MM.1S (cell line): ENCODE measurements at regions not wholly inside any gene's neighbourhood (a gene's known extent, or its start where the extent isn't known, plus 50 kb on each side); places are given as distances from the start of the nearest gene placed in this dataset.

ENCODE experiments used
- DNase-seq: peaks from one replicate; pipeline ENCODE4 v3.0.0-alpha.2; 2015
- H2AFZ ChIP-seq: fragments of 300-600 bp; sonication (generic); 2 replicates; pipeline ENCODE4 v1.6.0; 2016; ENCODE audit warnings: antibody characterized with exemption, low read length
- H3F3A ChIP-seq: fragments of 300-600 bp; sonication (generic); 2 replicates; pipeline ENCODE4 v1.6.1; 2016; ENCODE audit warnings: mild to moderate bottlenecking, antibody characterized with exemption, low read length, moderate library complexity, mixed read lengths; ENCODE audit not compliant: insufficient read depth
- H3K27ac ChIP-seq: fragments of 300-600 bp; sonication (generic); 2 replicates; pipeline ENCODE4 v1.5.1; 2016; ENCODE audit warnings: mild to moderate bottlenecking, low read length
- H3K27me3 ChIP-seq: fragments of 300-600 bp; sonication (generic); replicated peaks from 2 replicates; pipeline ENCODE4 v1.6.0; 2016; ENCODE audit warnings: low read length; ENCODE audit not compliant: insufficient read depth
- H3K36me3 ChIP-seq: fragments of 300-600 bp; sonication (generic); replicated peaks from 2 replicates; pipeline ENCODE4 v1.6.1; 2016; ENCODE audit warnings: mild to moderate bottlenecking, low read length, mixed read lengths; ENCODE audit not compliant: insufficient read depth
- H3K4me1 ChIP-seq: fragments of 300-600 bp; sonication (generic); 2 replicates; pipeline ENCODE4 v1.6.1; 2016; ENCODE audit warnings: low read length, mixed read lengths
- H3K4me2 ChIP-seq: fragments of 300-600 bp; sonication (generic); 2 replicates; pipeline ENCODE4 v1.6.0; 2016; ENCODE audit warnings: low read depth, low read length
- H3K4me3 ChIP-seq: fragments of 300-600 bp; sonication (generic); 2 replicates; pipeline ENCODE4 v1.5.1; 2016; ENCODE audit warnings: low read length, mixed read lengths
- H3K79me2 ChIP-seq: fragments of 300-600 bp; sonication (generic); 2 replicates; pipeline ENCODE4 v1.6.1; 2016; ENCODE audit warnings: mixed run types, low read length, mixed read lengths
- H3K9ac ChIP-seq: fragments of 300-600 bp; sonication (generic); 2 replicates; pipeline ENCODE4 v1.6.1; 2016; ENCODE audit warnings: low read length, mixed read lengths
- H3K9me2 ChIP-seq: fragments of 300-600 bp; sonication (generic); replicated peaks from 2 replicates; pipeline ENCODE4 v1.6.1; 2016; ENCODE audit warnings: mild to moderate bottlenecking, low read length, mixed read lengths; ENCODE audit not compliant: insufficient read depth
- H3K9me3 ChIP-seq: fragments of 300-600 bp; sonication (generic); replicated peaks from 2 replicates; pipeline ENCODE4 v1.6.1; 2016; ENCODE audit warnings: mild to moderate bottlenecking, low read length, mixed read lengths; ENCODE audit not compliant: insufficient read depth
- H4K20me1 ChIP-seq: fragments of 300-600 bp; sonication (generic); 2 replicates; pipeline ENCODE4 v1.6.1; 2016; ENCODE audit warnings: mild to moderate bottlenecking, low read length, moderate library complexity, mixed read lengths; ENCODE audit not compliant: insufficient read depth
- EZH2 ChIP-seq: fragments of 300-600 bp; sonication (generic); optimal IDR thresholded peaks from 2 replicates; pipeline ENCODE3; 2017; ENCODE audit warnings: low read depth, mild to moderate bottlenecking, antibody characterized with exemption, low read length, mixed read lengths
- EZH2phosphoT487 ChIP-seq: fragments of 300-600 bp; sonication (generic); IDR thresholded peaks from 2 replicates; pipeline ENCODE4 v1.6.1; 2018; ENCODE audit warnings: antibody characterized with exemption, low read length
- TF ChIP-seq, protein P1 (sequence below): fragments of 300-600 bp; sonication (generic); IDR thresholded peaks from 2 replicates; pipeline ENCODE4 v1.5.1; 2016; ENCODE audit warnings: antibody characterized with exemption, low read length, mixed read lengths

DNA sequence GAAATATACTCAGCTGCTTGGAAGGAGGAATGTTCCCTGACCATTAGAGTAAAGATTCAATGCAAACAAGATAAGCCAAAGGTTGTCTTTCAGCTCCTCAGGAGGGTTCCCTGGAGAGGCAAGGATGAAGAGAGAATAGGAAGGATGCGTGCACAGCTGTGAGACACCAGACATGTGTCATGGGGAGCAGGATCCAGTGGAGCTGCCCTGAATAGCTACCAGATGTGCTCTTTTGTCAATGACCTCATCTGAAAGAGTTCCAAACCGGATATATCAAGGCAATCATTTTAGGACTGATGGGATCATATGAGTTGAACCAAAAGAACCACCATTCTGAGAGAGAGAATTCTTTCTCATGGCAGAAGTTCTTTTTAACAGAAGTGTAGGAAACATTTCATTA is 490.6 kb downstream of the IRS1 start:
- H3K4me2 ChIP-seq, result no peak overlapping the region
- H3K36me3 ChIP-seq, result no peaks in the 10 kb centered on the region
- H4K20me1 ChIP-seq, result no peaks in the 10 kb centered on the region
- no peak for DNase-seq
- H3F3A ChIP-seq, result no peaks in the 10 kb centered on the region
- no peak overlapping the region for H3K9ac ChIP-seq
- no peaks in the 10 kb centered on the region for H3K9me2 ChIP-seq
- no peaks in the 10 kb centered on the region for H3K9me3 ChIP-seq
- H3K27ac ChIP-seq, result no peak overlapping the region
- no peaks in the 10 kb centered on the region for H3K27me3 ChIP-seq
- no peak overlapping the region for H3K4me3 ChIP-seq
- no peaks in the 10 kb centered on the region for H3K79me2 ChIP-seq
- no peaks in the 10 kb centered on the region for H3K4me1 ChIP-seq
- H2AFZ ChIP-seq, result no peak overlapping the region
- TF ChIP-seq, protein P1, sequence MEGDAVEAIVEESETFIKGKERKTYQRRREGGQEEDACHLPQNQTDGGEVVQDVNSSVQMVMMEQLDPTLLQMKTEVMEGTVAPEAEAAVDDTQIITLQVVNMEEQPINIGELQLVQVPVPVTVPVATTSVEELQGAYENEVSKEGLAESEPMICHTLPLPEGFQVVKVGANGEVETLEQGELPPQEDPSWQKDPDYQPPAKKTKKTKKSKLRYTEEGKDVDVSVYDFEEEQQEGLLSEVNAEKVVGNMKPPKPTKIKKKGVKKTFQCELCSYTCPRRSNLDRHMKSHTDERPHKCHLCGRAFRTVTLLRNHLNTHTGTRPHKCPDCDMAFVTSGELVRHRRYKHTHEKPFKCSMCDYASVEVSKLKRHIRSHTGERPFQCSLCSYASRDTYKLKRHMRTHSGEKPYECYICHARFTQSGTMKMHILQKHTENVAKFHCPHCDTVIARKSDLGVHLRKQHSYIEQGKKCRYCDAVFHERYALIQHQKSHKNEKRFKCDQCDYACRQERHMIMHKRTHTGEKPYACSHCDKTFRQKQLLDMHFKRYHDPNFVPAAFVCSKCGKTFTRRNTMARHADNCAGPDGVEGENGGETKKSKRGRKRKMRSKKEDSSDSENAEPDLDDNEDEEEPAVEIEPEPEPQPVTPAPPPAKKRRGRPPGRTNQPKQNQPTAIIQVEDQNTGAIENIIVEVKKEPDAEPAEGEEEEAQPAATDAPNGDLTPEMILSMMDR, result no peak
- TF ChIP-seq EZH2 (no peak), EZH2phosphoT487 (no peak)

DNA sequence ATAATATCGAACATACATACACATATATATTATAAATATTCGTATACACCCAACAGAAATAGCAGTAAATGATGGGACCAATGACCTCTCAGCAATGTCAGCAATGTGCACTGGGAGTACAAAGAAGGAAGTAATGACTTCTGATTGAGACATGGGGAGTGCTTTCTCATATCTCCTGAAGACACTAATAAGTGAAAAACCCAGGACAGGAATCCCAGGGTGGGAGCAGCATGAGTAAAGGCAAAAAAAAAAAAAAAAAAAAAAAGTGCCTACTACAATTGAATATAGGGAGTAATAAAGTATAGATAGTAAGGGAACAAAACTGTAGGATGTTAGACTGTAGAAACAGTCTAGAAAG is 491.3 kb downstream of the IRS1 start:
- H3K9me3 ChIP-seq, result no peaks in the 10 kb centered on the region
- no peak overlapping the region for H3K4me2 ChIP-seq
- no peak for TF ChIP-seq EZH2
- no peak for TF ChIP-seq EZH2phosphoT487
- no peaks in the 10 kb centered on the region for H3K27me3 ChIP-seq
- no peaks in the 10 kb centered on the region for H3K36me3 ChIP-seq
- no peaks in the 10 kb centered on the region for H3K4me1 ChIP-seq
- H3K27ac ChIP-seq, result no peak overlapping the region
- H4K20me1 ChIP-seq, result no peaks in the 10 kb centered on the region
- no peak overlapping the region for H3K9ac ChIP-seq
- no peak for DNase-seq
- no peaks in the 10 kb centered on the region for H3K79me2 ChIP-seq
- no peaks in the 10 kb centered on the region for H3F3A ChIP-seq
- no peak overlapping the region for H3K4me3 ChIP-seq
- no peak overlapping the region for H2AFZ ChIP-seq
- H3K9me2 ChIP-seq, result no peaks in the 10 kb centered on the region

DNA sequence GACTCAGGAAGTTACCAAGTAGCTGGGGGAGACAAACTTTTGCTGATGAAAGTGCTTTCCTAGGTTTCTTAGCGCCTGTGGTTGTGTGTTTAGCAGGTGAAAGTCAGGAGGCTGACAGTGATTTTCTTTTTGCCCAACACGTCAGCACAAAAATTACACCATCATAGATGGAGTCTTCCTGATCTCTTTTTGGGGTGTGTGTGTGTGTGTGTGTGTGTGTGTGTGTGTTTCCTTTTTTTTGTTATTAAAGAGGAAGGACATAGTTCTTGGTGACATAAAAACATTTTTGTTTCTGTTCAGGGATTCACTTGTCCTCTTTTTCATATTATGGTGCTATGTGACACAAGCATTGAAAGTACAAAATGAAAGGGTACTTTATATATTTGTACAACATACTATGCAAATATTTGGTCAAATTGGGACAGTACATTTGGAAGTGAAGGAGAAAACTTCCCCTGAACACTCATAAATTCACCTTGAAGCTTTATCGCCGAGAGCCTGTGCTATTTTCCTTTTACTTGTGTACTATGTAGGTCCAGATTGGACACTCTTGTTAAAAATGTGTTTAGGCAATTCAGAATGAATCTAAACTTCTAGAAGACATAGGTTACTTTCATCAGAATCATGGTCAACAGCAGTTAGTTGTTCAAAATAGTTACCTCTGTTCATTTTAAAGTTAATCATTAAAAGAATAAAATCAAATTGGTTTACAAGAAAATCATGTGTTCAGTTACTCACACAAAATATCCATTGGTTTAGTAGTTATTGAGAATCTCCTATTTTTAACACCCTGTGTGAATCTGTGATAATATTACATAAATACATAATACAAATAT is 491.9 kb downstream of the IRS1 start:
- TF ChIP-seq, protein P1, result no peak
- TF ChIP-seq EZH2phosphoT487, result no peak
- no peak for TF ChIP-seq EZH2
- no peaks in the 10 kb centered on the region for H3K79me2 ChIP-seq
- no peaks in the 10 kb centered on the region for H3K9me3 ChIP-seq
- H3K4me3 ChIP-seq, result no peak overlapping the region
- H3K27me3 ChIP-seq, result no peaks in the 10 kb centered on the region
- H3K4me2 ChIP-seq, result no peak overlapping the region
- H3K9ac ChIP-seq, result no peak overlapping the region
- H3K36me3 ChIP-seq, result no peaks in the 10 kb centered on the region
- H4K20me1 ChIP-seq, result no peaks in the 10 kb centered on the region
- H2AFZ ChIP-seq, result no peak overlapping the region
- no peaks in the 10 kb centered on the region for H3K9me2 ChIP-seq
- no peak for DNase-seq
- no peaks in the 10 kb centered on the region for H3F3A ChIP-seq
- H3K4me1 ChIP-seq, result no peaks in the 10 kb centered on the region
- no peak overlapping the region for H3K27ac ChIP-seq

DNA sequence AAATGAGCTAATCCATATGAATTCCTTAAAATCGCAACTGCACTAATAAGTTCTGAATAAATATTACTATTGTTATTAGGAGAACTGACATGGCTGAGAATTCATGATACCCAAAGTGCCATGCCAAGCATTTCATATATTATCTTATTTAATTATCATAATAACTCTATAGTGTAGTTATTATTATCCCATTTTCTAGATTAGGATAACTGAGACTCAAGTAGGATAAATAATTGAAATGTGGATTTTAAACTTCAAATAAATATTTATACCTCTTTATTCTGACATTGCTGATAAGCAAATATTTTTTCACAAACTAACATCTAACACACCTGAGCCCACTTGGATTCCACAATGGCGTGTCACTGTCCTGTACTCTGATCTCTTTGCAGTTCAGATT is 492.7 kb downstream of the IRS1 start:
- Histone ChIP-seq H3K36me3 (no peaks in the 10 kb centered on the region), H2AFZ (no peak overlapping the region), H3K27ac (no peak overlapping the region), H3K9ac (no peak overlapping the region), H3K79me2 (no peaks in the 10 kb centered on the region), H3K4me3 (no peak overlapping the region), H4K20me1 (no peaks in the 10 kb centered on the region), H3K9me3 (no peaks in the 10 kb centered on the region), H3K4me1 (no peaks in the 10 kb centered on the region), H3K4me2 (no peak overlapping the region), H3K27me3 (no peaks in the 10 kb centered on the region), H3K9me2 (no peaks in the 10 kb centered on the region), H3F3A (no peaks in the 10 kb centered on the region)
- TF ChIP-seq, protein P1, result no peak
- TF ChIP-seq EZH2, result no peak
- no peak for TF ChIP-seq EZH2phosphoT487
- DNase-seq, result no peak
